Dedifferentiated amniotic fluid mesenchymal stem cell (primary cell): ENCODE measurements at regions not wholly inside any gene's neighbourhood (a gene's known extent, or its start where the extent isn't known, plus 50 kb on each side); places are given as distances from the start of the nearest gene placed in this dataset.
A peak's percentile ranks its signal among the peaks of the same experiment; 100 is the strongest.

Experiments used
- DNase-seq: peaks from one replicate; pipeline ENCODE4 v3.0.0-alpha.2; 2016; ENCODE audit errors: extremely low spot score

- no peak for DNase-seq
Observed at GRCh38 chr9:86531273-86531970, 177.2 kb upstream of the TUT7 start.

GRCh38 chr9:86529496-86530275 is 175.5 kb upstream of the TUT7 start:
- no peak for DNase-seq

- DNase-seq: no peak
Observed at GRCh38 chr9:86526021-86526420, 171.8 kb upstream of the TUT7 start.

- DNase-seq: no peak
Observed at GRCh38 chr9:86525182-86525581, 171.0 kb upstream of the TUT7 start.

- DNase-seq: no peak
Observed at GRCh38 chr9:86521977-86522376, 167.8 kb upstream of the TUT7 start.

GRCh38 chr9:86521322-86521721 is 167.1 kb upstream of the TUT7 start:
- DNase-seq: no peak

GRCh38 chr9:86519066-86519615 is 164.9 kb upstream of the TUT7 start:
- DNase-seq: peak; percentile 47

GRCh38 chr9:86517475-86517874 is 163.3 kb upstream of the TUT7 start:
- DNase-seq: no peak

GRCh38 chr9:86516564-86516963 is 162.4 kb upstream of the TUT7 start:
- DNase-seq: no peak

GRCh38 chr9:86515221-86515620 is 161.0 kb upstream of the TUT7 start:
- no peak for DNase-seq

- DNase-seq: no peak
Observed at GRCh38 chr9:86513429-86513828, 159.2 kb upstream of the TUT7 start.

GRCh38 chr9:86512929-86513328 is 158.7 kb upstream of the TUT7 start:
- peak; percentile 22 for DNase-seq

GRCh38 chr9:86511614-86512360 is 157.6 kb upstream of the TUT7 start:
- no peak for DNase-seq

- DNase-seq: no peak
Observed at GRCh38 chr9:86508208-86508903, 154.1 kb upstream of the TUT7 start.

GRCh38 chr9:86507212-86507630 is 153.0 kb upstream of the TUT7 start:
- no peak for DNase-seq

GRCh38 chr9:86503942-86504341 is 149.7 kb upstream of the TUT7 start:
- DNase-seq: no peak

- DNase-seq: no peak
Observed at GRCh38 chr9:86503314-86503713, 149.1 kb upstream of the TUT7 start.

GRCh38 chr9:86500667-86501435 is 146.6 kb upstream of the TUT7 start:
- DNase-seq: peak; percentile 87

GRCh38 chr9:86500031-86500430 is 145.8 kb upstream of the TUT7 start:
- DNase-seq: no peak

GRCh38 chr9:86494644-86495111 is 140.5 kb upstream of the TUT7 start:
- DNase-seq: no peak
